Astrocyte of the cerebellum (primary cell): ENCODE measurements at regions not wholly inside any gene's neighbourhood (a gene's known extent, or its start where the extent isn't known, plus 50 kb on each side); places are given as distances from the start of the nearest gene placed in this dataset.

ENCODE experiments used
- DNase-seq: peaks from one replicate; pipeline ENCODE4 v3.0.0-alpha.2; 2011; ENCODE audit warnings: low read depth
- H3K4me3 ChIP-seq: 2 replicates; pipeline ENCODE4 v1.5.1; 2011; ENCODE audit warnings: mild to moderate bottlenecking, low read depth, low read length, moderate library complexity
- CTCF ChIP-seq: IDR thresholded peaks from 2 replicates; pipeline ENCODE4 v1.5.1; 2012; ENCODE audit warnings: low read length, low read depth, moderate library complexity, mild to moderate bottlenecking; ENCODE audit errors: missing control alignments
- in situ Hi-C: cut with HindIII; loops from 2 replicates; pipeline ENCODE4 v1.10.0; 2017; ENCODE audit warnings: low sequenced_read_pairs

DNA sequence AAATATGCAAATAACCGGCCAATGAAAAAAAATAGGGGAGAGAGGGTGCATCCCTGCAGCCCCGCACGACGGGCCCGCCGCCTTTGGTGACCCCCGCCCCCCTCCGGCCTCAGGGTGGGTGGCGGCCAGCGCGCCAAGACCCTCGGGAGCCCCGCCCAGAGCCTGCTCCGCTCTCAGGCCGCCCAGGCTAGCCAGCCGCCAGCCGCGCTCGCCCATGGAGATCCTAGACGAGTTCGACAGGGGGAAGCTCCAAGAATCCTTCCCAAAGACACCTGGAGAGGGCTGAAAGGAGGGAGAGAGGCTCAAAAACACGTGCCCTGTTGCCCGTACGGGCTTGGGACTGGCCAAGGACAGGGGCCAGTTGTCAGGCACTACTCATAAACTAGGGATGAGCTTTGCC lies 434.0 kb downstream of the NR2F2 start:
- no peak overlapping the region for H3K4me3 ChIP-seq
- TF ChIP-seq CTCF = no peak
- in situ Hi-C loops = no loop called here
- DNase-seq = no peak

- in situ Hi-C loops = no loop called here
- TF ChIP-seq CTCF = no peak
Observed at GRCh38 chr15:96764946-96765345, 434.4 kb downstream of the NR2F2 start.

DNA sequence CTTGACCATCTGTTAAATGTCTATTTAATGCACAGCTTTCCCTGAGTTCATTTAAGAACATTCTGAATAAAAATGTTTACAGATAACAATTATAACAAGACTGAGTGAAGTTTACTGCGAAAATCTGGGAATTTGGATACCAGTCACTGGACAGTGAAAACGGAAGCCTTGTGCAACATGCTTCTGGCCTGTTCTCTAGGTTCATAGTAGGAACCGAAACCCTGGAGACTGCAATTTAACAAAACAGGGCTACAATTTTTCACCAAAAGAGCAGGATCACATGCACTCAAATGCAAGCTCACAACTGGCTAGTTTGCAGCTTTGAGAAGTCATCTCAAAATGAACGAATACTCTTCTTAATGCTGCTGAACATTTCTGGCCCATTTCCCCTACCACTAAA lies 435.9 kb downstream of the NR2F2 start:
- no peak for TF ChIP-seq CTCF
- DNase-seq = no peak
- in situ Hi-C loops = no loop called here

More at GRCh38 chr15:96764946-96765345, 434.4 kb downstream of the NR2F2 start:
- DNase-seq = no peak
- H3K4me3 ChIP-seq = no peak overlapping the region

GRCh38 chr15:96767703-96768434 lies 437.4 kb downstream of the NR2F2 start:
- no peak for DNase-seq
- TF ChIP-seq CTCF = no peak
- in situ Hi-C loops = no loop called here
- no peak overlapping the region for H3K4me3 ChIP-seq

More for the DNA sequence above, 435.9 kb downstream of the NR2F2 start:
- no peak overlapping the region for H3K4me3 ChIP-seq

- in situ Hi-C loops = no loop called here
- DNase-seq = no peak
- H3K4me3 ChIP-seq = no peak overlapping the region
- TF ChIP-seq CTCF = no peak
Observed at GRCh38 chr15:96768435-96768789, 437.9 kb downstream of the NR2F2 start.

DNA sequence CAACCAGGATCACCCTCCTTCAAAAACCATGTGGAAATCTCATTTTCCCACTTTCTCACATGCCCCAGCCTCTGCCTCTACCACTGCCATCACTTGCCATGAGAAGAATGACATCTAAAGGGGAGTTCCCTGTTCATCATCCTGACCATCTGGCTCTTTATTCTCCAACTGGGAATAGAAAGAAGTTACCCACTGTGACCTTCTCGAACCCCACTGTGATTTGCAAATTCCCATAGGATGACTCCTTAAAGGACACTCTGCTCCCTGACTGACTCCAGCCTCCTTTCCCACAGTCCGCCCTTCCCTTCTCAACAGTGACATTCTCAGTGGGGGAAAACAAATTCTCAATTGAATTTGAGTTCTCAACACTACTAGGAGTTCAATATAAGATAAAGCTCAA lies 440.5 kb downstream of the NR2F2 start:
- DNase-seq = no peak
- no peak overlapping the region for H3K4me3 ChIP-seq
- in situ Hi-C loops = no loop called here
- no peak for TF ChIP-seq CTCF
